NCI-H2029 (cell line): ENCODE measurements at regions not wholly inside any gene's neighbourhood (a gene's known extent, or its start where the extent isn't known, plus 50 kb on each side); places are given as distances from the start of the nearest gene placed in this dataset.
A peak's percentile ranks its signal among the peaks of the same experiment; 100 is the strongest.
"Not testable (repeated sequence)": the region's sequence is repeated elsewhere in the genome, so short reads cannot be mapped to it uniquely, and the experiment has no call there.

Experiments used
- DNase-seq: peaks from one replicate; lab custom pipeline; 2025; lab: John Stamatoyannopoulos, UW

- no peak for DNase-seq
Measured at GRCh38 chr9:80521151-80521550, 949.4 kb downstream of the TLE4 start.

GRCh38 chr9:80520231-80520630, 948.5 kb downstream of the TLE4 start:
- DNase-seq, result no peak

DNA sequence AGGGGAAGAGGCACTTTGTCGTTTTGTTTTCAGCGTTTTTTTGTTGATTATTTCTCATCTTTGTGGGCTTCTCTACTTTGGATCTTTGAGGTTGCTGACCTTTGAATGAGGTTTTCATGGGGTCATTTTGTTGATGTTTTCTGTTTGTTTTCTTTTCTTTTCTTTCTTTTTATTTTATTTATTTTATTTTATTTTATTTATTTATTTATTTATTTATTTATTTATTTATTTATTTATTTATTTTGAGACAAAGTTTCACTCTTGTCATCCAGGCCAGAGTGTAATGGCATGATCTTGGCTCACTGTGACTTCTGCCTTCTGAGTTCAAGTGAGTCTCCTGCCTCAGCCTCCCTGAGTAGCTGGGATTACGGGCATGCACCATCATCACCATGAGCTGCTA, 946.7 kb downstream of the TLE4 start:
- DNase-seq, result no peak

- no peak for DNase-seq
Measured at GRCh38 chr9:80516679-80517078, 944.9 kb downstream of the TLE4 start.

GRCh38 chr9:80509358-80509757, 937.6 kb downstream of the TLE4 start:
- no peak for DNase-seq

DNA sequence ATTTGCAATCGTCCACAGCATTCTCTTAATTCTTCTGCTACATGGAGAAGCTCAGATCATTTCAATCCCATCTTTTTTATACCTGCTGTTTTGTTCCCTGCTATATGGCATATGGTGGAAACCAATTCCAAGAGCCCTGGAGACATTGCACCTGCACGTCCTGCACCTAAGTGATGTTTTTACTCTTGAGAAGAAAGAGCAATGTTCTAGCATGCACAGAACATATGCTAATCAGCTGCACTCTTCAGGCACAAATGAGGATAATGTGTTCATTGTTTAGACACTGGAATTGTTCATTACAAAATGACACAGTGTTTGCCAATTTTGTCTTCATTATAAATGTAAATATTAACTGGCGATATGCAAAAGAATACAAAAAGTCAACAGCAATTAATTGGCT, 935.8 kb downstream of the TLE4 start:
- no peak for DNase-seq

- DNase-seq, result no peak
Measured at GRCh38 chr9:80504601-80505230, 933.0 kb downstream of the TLE4 start.

DNA sequence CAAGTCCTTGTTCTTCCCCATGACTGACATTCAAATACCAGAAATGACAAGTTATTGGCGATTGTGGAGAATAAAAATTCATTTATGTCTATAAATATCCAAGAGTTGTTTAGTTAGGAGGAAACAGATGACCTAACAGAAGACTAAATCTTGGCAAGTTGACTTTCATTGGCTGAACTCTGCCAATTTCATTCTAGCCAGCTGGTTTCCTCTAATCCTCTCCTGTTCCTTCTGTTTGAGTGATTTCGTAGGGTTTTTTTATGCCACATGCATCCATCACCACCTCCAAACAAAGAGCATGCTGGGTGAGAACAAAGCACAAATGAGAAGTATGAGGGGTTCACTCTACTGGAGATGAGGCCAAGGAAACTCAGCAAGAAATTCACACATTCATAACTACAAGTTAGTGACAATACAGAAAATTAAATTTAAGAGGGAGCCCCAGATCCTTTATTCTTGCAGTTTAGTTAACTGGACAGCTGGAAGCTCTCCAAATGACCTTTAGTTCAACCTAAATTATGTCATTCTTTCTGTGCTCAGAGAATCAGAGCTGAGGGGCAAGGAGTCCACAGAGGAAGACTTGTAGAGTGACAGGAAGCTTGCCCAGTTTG, 932.0 kb downstream of the TLE4 start:
- no peak for DNase-seq

- no peak for DNase-seq
Measured at GRCh38 chr9:80502306-80502705, 930.5 kb downstream of the TLE4 start.

- no peak for DNase-seq
Measured at GRCh38 chr9:80501635-80502034, 929.9 kb downstream of the TLE4 start.

GRCh38 chr9:80500300-80500699, 928.5 kb downstream of the TLE4 start:
- DNase-seq, result no peak

- no peak for DNase-seq
Measured at GRCh38 chr9:80498001-80498555, 926.3 kb downstream of the TLE4 start.

DNA sequence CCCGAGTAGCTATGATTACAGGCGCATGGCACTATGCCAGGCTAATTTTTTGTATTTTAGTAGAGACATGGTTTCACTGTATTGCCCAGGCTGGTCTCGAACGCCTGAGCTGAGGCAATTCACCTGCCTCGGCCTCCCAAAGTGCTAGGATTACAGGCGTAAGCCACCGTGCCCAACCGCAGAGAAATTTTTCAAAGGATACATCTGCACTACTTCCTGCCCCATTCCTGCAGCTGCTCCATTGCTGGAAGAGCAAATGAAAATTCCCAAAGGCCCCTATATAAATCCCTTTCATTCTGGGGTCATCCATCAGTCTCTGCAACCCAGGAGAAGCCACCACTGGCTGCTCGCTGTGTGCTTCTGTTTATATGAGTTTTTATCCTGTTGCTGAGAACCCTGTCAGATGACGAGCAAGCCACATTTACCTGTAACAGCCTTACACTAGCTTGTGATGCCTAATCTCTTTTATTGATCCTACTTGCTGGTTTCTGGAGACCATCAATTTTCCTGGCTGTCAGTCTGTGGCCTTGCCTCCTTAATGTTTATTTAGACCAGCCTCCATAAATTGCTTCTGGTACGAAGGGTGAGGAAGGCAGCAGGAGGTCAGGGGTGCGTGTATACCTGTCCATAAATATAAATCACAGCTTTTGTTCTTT, 925.3 kb downstream of the TLE4 start:
- no peak for DNase-seq

- DNase-seq, result no peak
Measured at GRCh38 chr9:80493258-80493657, 921.5 kb downstream of the TLE4 start.

GRCh38 chr9:80492221-80492620, 920.5 kb downstream of the TLE4 start:
- peak; percentile 26 for DNase-seq

GRCh38 chr9:80491086-80491696, 919.4 kb downstream of the TLE4 start:
- DNase-seq, result no peak

DNA sequence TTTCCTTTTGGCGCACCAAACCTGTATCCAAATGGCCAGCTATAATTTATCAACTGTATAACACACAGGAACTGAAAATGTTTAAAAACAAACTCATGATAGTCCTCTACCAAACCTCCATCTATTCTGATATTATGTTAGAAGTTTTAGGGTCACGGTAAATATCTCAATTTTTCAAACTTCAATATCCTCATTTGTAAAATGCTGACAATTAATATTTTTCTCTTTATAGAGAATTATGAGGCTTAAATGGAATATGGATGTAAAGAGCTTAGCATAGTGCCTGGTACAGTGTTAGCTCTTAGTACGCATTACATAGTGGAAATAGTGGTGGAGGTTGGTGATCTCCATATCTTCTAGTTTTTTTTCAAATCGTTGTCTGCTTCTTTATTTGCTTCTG, 917.6 kb downstream of the TLE4 start:
- no peak for DNase-seq

DNA sequence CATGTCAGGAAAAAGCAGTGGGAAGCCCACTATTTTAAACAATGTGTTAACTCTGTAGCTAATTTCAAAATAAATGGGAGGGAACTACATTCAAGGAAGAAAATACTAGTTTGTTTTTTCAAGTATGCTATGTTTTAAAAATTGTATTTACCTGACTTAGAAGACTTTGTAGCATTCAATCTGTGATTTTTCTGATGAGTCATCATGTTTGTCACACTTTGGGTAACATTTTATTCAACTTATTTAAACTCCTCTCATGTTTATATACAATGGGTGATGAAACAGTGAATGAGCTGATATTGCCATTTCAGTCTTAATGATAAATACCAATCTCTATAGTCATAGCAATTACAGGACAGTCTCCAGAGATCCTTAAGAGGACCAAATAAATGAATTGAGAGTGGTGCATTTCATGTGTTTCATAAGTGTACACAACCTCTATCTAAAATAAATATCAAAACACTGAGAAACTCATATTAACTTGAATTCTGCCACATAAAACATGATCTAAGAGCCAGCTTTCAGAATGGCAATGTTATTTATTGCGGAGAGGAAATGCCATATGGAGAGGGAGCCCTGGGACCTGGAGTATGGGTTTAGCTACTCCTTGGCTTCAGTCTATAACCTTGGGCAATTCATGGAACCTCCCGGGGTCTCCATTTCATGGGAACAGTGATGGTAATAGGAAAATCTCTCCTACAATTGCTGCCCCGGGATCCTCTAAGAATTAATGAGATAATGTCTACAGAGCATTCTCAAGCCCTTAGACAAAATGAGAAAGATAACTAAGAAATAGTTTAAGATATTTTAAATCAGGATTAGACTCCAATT, 913.9 kb downstream of the TLE4 start:
- no peak for DNase-seq

- not testable (repeated sequence) for DNase-seq
Measured at GRCh38 chr9:80482251-80482650, 910.5 kb downstream of the TLE4 start.

GRCh38 chr9:80467632-80468031, 895.9 kb downstream of the TLE4 start:
- no peak for DNase-seq

GRCh38 chr9:80465556-80465955, 893.8 kb downstream of the TLE4 start:
- no peak for DNase-seq

- DNase-seq, result no peak
Measured at GRCh38 chr9:80449513-80449912, 877.7 kb downstream of the TLE4 start.
